OCI-LY7 (cell line): ENCODE measurements at regions not wholly inside any gene's neighbourhood (a gene's known extent, or its start where the extent isn't known, plus 50 kb on each side); places are given as distances from the start of the nearest gene placed in this dataset.

Source experiments
- CTCF ChIP-seq: fragments of 200-600 bp; sonication (generic); conservative IDR thresholded peaks from 2 replicates; pipeline ENCODE4 v1.5.1; 2014; ENCODE audit warnings: mild to moderate bottlenecking, antibody characterized with exemption, low read length, moderate library complexity, mixed read lengths
- EZH2phosphoT487 ChIP-seq: fragments of 200-600 bp; sonication (generic); IDR thresholded peaks from 2 replicates; pipeline ENCODE4 v1.6.1; 2018; ENCODE audit warnings: low read depth, borderline replicate concordance, mild to moderate bottlenecking, mixed run types, antibody characterized with exemption, low read length, moderate library complexity, mixed read lengths

- TF ChIP-seq EZH2phosphoT487 = no peak
- no peak for TF ChIP-seq CTCF
These were observed 1782.4 kb upstream of the PCDH10 start for GRCh38 chr4:131366714-131367113.
